ENCODE measurements at regions not wholly inside any gene's neighbourhood (a gene's known extent, or its start where the extent isn't known, plus 50 kb on each side); places are given as distances from the start of the nearest gene placed in this dataset.

DNA sequence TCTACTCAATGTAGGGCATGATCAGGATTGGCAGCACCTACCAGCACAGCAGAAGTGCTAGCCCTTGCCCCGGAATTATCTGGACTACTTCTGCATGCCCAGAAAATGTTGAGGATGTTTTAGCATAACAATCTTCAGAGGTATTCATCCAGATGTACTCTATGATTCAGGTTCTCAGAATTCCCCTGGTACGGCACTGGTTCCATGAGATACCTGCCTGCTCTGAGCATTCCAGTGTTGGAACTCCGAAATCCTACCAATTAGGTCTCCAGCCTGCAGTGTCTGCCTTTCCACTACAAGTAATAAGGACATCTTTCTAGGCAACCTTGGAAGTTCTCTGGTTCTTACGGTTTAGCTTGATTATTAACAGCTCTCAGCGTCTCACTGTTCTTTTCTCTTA is 554.5 kb downstream of the HACE1 start:
- Histone ChIP-seq H3K9me3 (ENCODE audit: control insufficient read depth, low read length) (no peaks in the 10 kb centered on the region), H3K27me3 (ENCODE audit: control insufficient read depth in 1 of 2, insufficient read depth in 2 of 2, low read length in 1 of 2) (no peaks in the 10 kb centered on the region), H3K4me3 (ENCODE audit: low read length in 2 of 2) (no peak overlapping the region), H3K27ac (ENCODE audit: low read depth in 1 of 2, low read length in 2 of 2) (no peak overlapping the region), H3K36me3 (ENCODE audit: control insufficient read depth in 1 of 2, insufficient read depth in 2 of 2, low read length in 1 of 2) (no peaks in the 10 kb centered on the region), H3K4me1 (ENCODE audit: control insufficient read depth in 1 of 2, insufficient read depth in 2 of 2, low read length in 2 of 2) (no peaks in the 10 kb centered on the region)
- no peak for DNase-seq
- intact Hi-C loops (cut with DNase I) = no loop called here
- no peak for ATAC-seq (ENCODE audit: low FRiP score)
- WGBS, 2 donors = 95 to 96% methylated on average over 5 of the region's 5 CpGs

DNA sequence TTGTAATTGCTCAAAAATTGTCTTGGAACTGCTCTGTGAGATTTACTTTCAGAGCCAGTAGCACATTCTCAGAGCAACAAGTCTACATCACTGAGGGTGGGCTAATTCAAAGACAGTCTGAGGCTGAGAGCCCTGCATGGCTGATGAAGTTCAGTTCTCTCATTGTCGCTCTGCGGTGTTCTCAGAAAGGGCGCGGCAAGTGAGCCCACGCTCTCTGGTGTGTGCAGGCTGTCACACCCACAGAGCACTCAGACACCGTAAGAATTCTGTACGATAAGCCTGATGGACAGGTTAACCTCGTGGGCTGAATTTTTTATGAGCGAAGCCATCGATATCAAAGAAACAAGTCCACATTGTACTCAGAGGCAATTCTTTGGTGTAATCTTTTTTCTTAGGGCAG is 557.8 kb downstream of the HACE1 start:
- H3K36me3 ChIP-seq (ENCODE audit: control insufficient read depth in 1 of 2, insufficient read depth in 2 of 2, low read length in 1 of 2) = no peaks in the 10 kb centered on the region
- no peak for DNase-seq

DNA sequence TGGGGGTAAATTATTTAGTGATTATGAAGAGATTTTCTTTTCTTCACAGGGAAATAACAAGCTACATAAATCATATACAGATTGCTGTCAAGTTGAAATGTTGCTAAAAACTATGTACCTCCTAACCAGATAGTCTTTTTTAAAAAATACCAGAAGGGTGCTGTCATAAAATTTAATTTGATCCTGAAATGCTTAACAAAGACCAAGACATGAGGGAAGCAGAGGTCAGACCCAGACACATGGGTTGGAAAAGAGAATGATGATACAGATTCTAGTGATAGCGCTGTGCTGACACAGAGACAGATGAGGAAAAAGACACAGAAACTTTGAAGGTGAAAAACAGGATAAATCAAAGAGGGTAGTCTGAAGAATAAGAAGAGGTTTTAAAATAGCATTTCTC is 573.1 kb downstream of the HACE1 start:
- no peaks in the 10 kb centered on the region for H3K27me3 ChIP-seq (ENCODE audit: control insufficient read depth in 1 of 2, insufficient read depth in 2 of 2, low read length in 1 of 2)
- intact Hi-C loops (cut with DNase I) = no loop called here
- no peaks in the 10 kb centered on the region for H3K9me3 ChIP-seq (ENCODE audit: control insufficient read depth, low read length)
- no peak overlapping the region for H3K27ac ChIP-seq (ENCODE audit: low read depth in 1 of 2, low read length in 2 of 2)
- H3K4me3 ChIP-seq (ENCODE audit: low read length in 2 of 2) = no peak overlapping the region
- 97 to 100% methylated on average over 1 of the region's 1 CpG for WGBS, 2 donors
- no peak for ATAC-seq (ENCODE audit: low FRiP score)
- DNase-seq = no peak
- H3K4me1 ChIP-seq (ENCODE audit: control insufficient read depth in 1 of 2, insufficient read depth in 2 of 2, low read length in 2 of 2) = no peaks in the 10 kb centered on the region
- H3K36me3 ChIP-seq (ENCODE audit: control insufficient read depth in 1 of 2, insufficient read depth in 2 of 2, low read length in 1 of 2) = no peaks in the 10 kb centered on the region

More for the DNA sequence above, 557.8 kb downstream of the HACE1 start:
- intact Hi-C loops (cut with DNase I) = no loop called here
- Histone ChIP-seq H3K4me3 (ENCODE audit: low read length in 2 of 2) (no peak overlapping the region), H3K27me3 (ENCODE audit: control insufficient read depth in 1 of 2, insufficient read depth in 2 of 2, low read length in 1 of 2) (peaks cover 0 to 1% of the 10 kb centered on the region in 2 donors), H3K4me1 (ENCODE audit: control insufficient read depth in 1 of 2, insufficient read depth in 2 of 2, low read length in 2 of 2) (no peaks in the 10 kb centered on the region), H3K27ac (ENCODE audit: low read depth in 1 of 2, low read length in 2 of 2) (no peak overlapping the region), H3K9me3 (ENCODE audit: control insufficient read depth, low read length) (no peaks in the 10 kb centered on the region)
- ATAC-seq (ENCODE audit: low FRiP score) = no peak
- 84 to 91% methylated on average over 10 of the region's 10 CpGs for WGBS, 2 donors

DNA sequence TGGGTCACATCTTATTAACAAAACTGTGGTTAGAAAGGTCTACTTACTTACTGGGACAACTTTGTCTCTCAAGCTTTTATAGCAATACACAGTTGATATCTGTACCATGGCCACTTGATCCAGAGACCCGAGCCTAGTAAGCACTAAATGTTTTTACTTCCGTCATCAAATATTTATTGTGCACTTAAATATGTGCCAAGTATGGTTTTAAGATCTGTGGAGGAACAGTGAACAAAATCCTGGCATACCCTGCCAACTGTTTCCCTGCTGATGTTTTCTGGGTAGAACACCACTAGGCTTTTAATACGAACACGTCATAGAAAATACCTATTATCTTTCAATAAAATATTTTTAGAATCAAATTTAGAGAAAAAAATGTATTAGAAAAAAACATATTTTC is 574.8 kb downstream of the HACE1 start:
- H3K27ac ChIP-seq (ENCODE audit: low read depth in 1 of 2, low read length in 2 of 2) = no peak overlapping the region
- no peaks in the 10 kb centered on the region for H3K27me3 ChIP-seq (ENCODE audit: control insufficient read depth in 1 of 2, insufficient read depth in 2 of 2, low read length in 1 of 2)
- WGBS, 2 donors = 38 to 42% methylated on average over 4 of the region's 4 CpGs
- H3K36me3 ChIP-seq (ENCODE audit: control insufficient read depth in 1 of 2, insufficient read depth in 2 of 2, low read length in 1 of 2) = no peaks in the 10 kb centered on the region
- no peaks in the 10 kb centered on the region for H3K9me3 ChIP-seq (ENCODE audit: control insufficient read depth, low read length)
- intact Hi-C loops (cut with DNase I) = no loop called here
- ATAC-seq (ENCODE audit: low FRiP score) (no peak), DNase-seq (no peak)
- H3K4me1 ChIP-seq (ENCODE audit: control insufficient read depth in 1 of 2, insufficient read depth in 2 of 2, low read length in 2 of 2) = no peaks in the 10 kb centered on the region
- no peak overlapping the region for H3K4me3 ChIP-seq (ENCODE audit: low read length in 2 of 2)

DNA sequence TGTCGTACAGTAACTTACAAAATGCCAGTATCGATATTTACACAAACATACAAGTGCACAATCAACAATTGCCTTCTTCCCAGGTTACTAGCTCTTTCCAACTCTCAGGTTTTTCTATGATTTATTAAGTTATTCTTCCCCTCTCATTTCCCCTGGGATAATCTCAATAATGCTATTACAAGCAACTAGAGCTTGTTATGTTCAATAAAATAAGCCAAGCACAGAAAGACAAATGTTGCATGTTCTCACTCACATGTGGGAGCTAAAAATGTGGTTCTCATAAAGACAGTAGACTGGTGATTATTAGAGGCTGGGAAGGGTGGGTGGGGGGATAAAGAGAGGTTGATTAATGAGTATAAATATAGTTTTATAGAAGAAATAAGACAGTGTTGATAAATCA is 577.1 kb downstream of the HACE1 start:
- H3K27ac ChIP-seq (ENCODE audit: low read depth in 1 of 2, low read length in 2 of 2) = no peak overlapping the region
- no peaks in the 10 kb centered on the region for H3K36me3 ChIP-seq (ENCODE audit: control insufficient read depth in 1 of 2, insufficient read depth in 2 of 2, low read length in 1 of 2)
- ATAC-seq (ENCODE audit: low FRiP score) (no peak), DNase-seq (no peak)
- 94 to 95% methylated on average over 2 of the region's 2 CpGs for WGBS, 2 donors
- no peaks in the 10 kb centered on the region for H3K27me3 ChIP-seq (ENCODE audit: control insufficient read depth in 1 of 2, insufficient read depth in 2 of 2, low read length in 1 of 2)
- no peaks in the 10 kb centered on the region for H3K9me3 ChIP-seq (ENCODE audit: control insufficient read depth, low read length)
- H3K4me3 ChIP-seq (ENCODE audit: low read length in 2 of 2) = no peak overlapping the region
- H3K4me1 ChIP-seq (ENCODE audit: control insufficient read depth in 1 of 2, insufficient read depth in 2 of 2, low read length in 2 of 2) = no peaks in the 10 kb centered on the region
- intact Hi-C loops (cut with DNase I) = no loop called here

DNA sequence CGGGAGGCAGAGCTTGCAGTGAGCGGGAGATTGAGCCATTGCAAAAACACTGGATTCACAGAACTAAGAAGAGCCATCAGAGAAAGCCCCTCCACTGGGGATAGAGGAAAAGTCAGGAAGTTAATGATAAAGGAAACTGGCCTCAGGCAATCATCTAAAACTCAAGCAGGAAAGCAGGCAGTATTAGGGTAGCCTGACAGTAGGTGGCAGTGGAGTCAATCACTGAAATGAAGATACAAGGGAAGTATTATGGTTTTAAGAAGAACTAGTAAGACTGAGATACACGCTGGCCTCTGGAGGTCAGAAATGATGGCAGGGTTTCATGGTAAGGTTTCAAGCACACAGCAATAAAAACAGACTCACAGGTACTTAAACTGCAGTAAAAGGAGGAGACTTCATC is 578.3 kb downstream of the HACE1 start:
- 90 to 91% methylated on average over 3 of the region's 3 CpGs for WGBS, 2 donors
- Histone ChIP-seq H3K27ac (ENCODE audit: low read depth in 1 of 2, low read length in 2 of 2) (no peak overlapping the region), H3K9me3 (ENCODE audit: control insufficient read depth, low read length) (peaks cover 2% of the 10 kb centered on the region), H3K27me3 (ENCODE audit: control insufficient read depth in 1 of 2, insufficient read depth in 2 of 2, low read length in 1 of 2) (no peaks in the 10 kb centered on the region), H3K36me3 (ENCODE audit: control insufficient read depth in 1 of 2, insufficient read depth in 2 of 2, low read length in 1 of 2) (no peaks in the 10 kb centered on the region), H3K4me3 (ENCODE audit: low read length in 2 of 2) (no peak overlapping the region), H3K4me1 (ENCODE audit: control insufficient read depth in 1 of 2, insufficient read depth in 2 of 2, low read length in 2 of 2) (no peaks in the 10 kb centered on the region)
- intact Hi-C loops (cut with DNase I) = no loop called here
- ATAC-seq (ENCODE audit: low FRiP score) = no peak
- no peak for DNase-seq

DNA sequence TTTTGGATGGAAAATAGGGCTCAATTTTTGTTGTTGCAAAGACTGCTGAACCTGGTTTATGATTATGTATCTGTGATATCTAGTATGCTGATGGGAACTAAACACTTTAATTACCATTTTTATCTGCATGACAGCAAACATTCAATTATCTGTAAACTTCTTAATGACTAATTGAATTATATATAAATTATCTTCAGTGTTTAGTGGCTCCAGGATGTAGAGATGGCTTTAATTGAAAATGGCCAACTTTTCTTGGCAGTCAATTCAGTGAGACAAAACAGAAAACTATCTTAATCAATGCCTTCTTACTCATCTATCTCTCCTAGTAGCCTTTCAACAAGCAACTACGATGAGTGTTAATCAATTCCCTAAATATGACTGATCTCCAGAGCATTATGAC is 591.3 kb downstream of the HACE1 start:
- Histone ChIP-seq H3K27me3 (ENCODE audit: control insufficient read depth in 1 of 2, insufficient read depth in 2 of 2, low read length in 1 of 2) (no peaks in the 10 kb centered on the region), H3K36me3 (ENCODE audit: control insufficient read depth in 1 of 2, insufficient read depth in 2 of 2, low read length in 1 of 2) (no peaks in the 10 kb centered on the region), H3K9me3 (ENCODE audit: control insufficient read depth, low read length) (no peaks in the 10 kb centered on the region), H3K4me1 (ENCODE audit: control insufficient read depth in 1 of 2, insufficient read depth in 2 of 2, low read length in 2 of 2) (no peaks in the 10 kb centered on the region), H3K4me3 (ENCODE audit: low read length in 2 of 2) (no peak overlapping the region), H3K27ac (ENCODE audit: low read depth in 1 of 2, low read length in 2 of 2) (no peak overlapping the region)
- DNase-seq (no peak), ATAC-seq (ENCODE audit: low FRiP score) (no peak)
- 44 to 46% methylated on average over 1 of the region's 1 CpG for WGBS, 2 donors
- intact Hi-C loops (cut with DNase I) = no loop called here

DNA sequence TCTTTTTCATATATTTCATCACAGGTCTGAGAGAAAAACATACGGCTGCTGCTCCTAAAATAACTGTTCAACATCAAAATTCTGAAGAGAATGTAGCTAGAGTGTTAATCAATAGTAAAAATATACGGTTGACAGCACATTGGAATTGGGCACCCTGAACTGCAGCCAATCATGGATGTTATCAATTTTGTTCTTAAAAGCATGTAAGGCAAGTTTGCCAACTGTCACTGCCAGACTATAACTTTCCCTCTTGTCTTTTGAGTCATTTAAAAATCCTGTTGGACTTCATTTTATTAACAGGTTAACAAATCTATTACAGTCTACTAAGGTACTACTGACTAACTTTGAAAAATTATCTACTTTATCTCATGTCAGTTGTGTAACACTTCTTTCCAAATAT is 592.8 kb downstream of the HACE1 start:
- DNase-seq (no peak), ATAC-seq (ENCODE audit: low FRiP score) (no peak)
- Histone ChIP-seq H3K4me3 (ENCODE audit: low read length in 2 of 2) (no peak overlapping the region), H3K36me3 (ENCODE audit: control insufficient read depth in 1 of 2, insufficient read depth in 2 of 2, low read length in 1 of 2) (no peaks in the 10 kb centered on the region), H3K27ac (ENCODE audit: low read depth in 1 of 2, low read length in 2 of 2) (no peak overlapping the region), H3K9me3 (ENCODE audit: control insufficient read depth, low read length) (no peaks in the 10 kb centered on the region), H3K4me1 (ENCODE audit: control insufficient read depth in 1 of 2, insufficient read depth in 2 of 2, low read length in 2 of 2) (no peaks in the 10 kb centered on the region), H3K27me3 (ENCODE audit: control insufficient read depth in 1 of 2, insufficient read depth in 2 of 2, low read length in 1 of 2) (no peaks in the 10 kb centered on the region)
- 28 to 43% methylated on average over 2 of the region's 2 CpGs for whole genome bisulfite sequencing, 2 donors
- intact Hi-C loops (cut with DNase I) = no loop called here

DNA sequence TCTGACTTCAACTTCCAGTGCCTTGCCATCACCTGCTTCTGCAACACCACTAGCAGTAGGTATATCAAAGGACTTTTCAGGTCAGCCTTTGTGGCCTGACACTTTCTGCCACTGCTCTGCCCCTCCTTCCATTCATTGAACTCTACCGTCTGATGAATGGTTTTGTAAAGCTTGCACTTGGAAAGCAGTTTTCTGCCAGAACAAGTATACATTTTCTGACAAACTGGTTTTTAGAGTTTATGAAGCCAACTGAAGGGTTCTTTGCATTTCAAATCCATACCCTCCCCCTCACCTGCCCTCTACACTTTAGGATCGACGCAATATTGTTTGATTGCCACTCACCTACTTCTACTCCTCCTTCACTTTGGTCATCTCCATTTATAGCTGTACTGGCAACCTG is 603.1 kb downstream of the HACE1 start:
- Histone ChIP-seq H3K4me3 (ENCODE audit: low read length in 2 of 2) (no peak overlapping the region), H3K4me1 (ENCODE audit: control insufficient read depth in 1 of 2, insufficient read depth in 2 of 2, low read length in 2 of 2) (no peaks in the 10 kb centered on the region), H3K27me3 (ENCODE audit: control insufficient read depth in 1 of 2, insufficient read depth in 2 of 2, low read length in 1 of 2) (no peaks in the 10 kb centered on the region), H3K36me3 (ENCODE audit: control insufficient read depth in 1 of 2, insufficient read depth in 2 of 2, low read length in 1 of 2) (no peaks in the 10 kb centered on the region), H3K9me3 (ENCODE audit: control insufficient read depth, low read length) (no peaks in the 10 kb centered on the region), H3K27ac (ENCODE audit: low read depth in 1 of 2, low read length in 2 of 2) (no peak overlapping the region)
- intact Hi-C loops (cut with DNase I) = no loop called here
- no peak for DNase-seq
- WGBS, 2 donors = 69 to 71% methylated on average over 3 of the region's 3 CpGs
- no peak for ATAC-seq (ENCODE audit: low FRiP score)
